Activated naive CD8-positive, alpha-beta T cell treated with anti-CD3 and anti-CD28 coated beads, Interleukin-2, amount 50 U/mL, for 24 hours (primary cell): ENCODE measurements at regions not wholly inside any gene's neighbourhood (a gene's known extent, or its start where the extent isn't known, plus 50 kb on each side); places are given as distances from the start of the nearest gene placed in this dataset.

Experiments
- ATAC-seq: fragments of 150-1000 bp; cut with Tn5 transposase; one replicate; pipeline ENCODE4 v1.10.0; 2021
- DNase-seq: peaks from one replicate; pipeline ENCODE4 v3.0.0; 2021
- H3K27ac Mint-ChIP-seq: one replicate; pipeline ENCODE4 v1.8.0; 2021; ENCODE audit warnings: mild to moderate bottlenecking, mixed read lengths
- H3K27me3 Mint-ChIP-seq: one replicate; pipeline ENCODE4 v1.8.0; 2021; ENCODE audit warnings: mixed read lengths
- H3K36me3 Mint-ChIP-seq: one replicate; pipeline ENCODE4 v1.8.0; 2021; ENCODE audit warnings: low read depth, mixed read lengths
- H3K4me1 Mint-ChIP-seq: one replicate; pipeline ENCODE4 v1.8.0; 2021; ENCODE audit warnings: mixed read lengths
- H3K4me3 Mint-ChIP-seq: one replicate; pipeline ENCODE4 v1.8.0; 2021; ENCODE audit warnings: mild to moderate bottlenecking, moderate library complexity, mixed read lengths
- H3K9me3 Mint-ChIP-seq: one replicate; pipeline ENCODE4 v1.8.0; 2021; ENCODE audit warnings: mixed read lengths

DNA sequence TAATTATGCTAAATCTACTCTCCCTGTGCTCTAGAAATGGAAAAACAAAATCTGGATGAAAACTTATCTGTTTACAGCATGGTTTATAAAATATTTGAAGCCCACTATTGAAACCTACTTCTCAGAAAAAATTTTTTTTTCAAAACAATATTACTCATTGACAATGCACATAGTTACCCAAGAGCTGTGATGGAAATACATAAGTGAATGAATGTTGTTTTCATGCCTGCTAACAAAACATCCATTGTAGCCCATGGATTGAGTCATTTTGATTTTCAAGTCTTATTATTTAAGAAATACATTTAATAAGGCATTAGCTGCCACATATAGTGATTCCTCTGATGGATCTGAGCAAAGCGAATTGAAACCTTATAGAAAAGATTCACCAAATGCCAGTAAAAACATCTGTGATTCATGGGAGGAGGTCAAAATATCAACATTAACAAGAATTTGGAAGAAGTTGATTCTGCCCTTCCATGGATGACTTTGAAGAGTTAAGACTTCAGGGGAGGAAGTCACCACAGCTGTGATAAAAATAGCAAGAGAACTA lies 144.7 kb upstream of the HHIP start:
- no peaks in the 10 kb centered on the region for H3K27me3 Mint-ChIP-seq
- ATAC-seq: no peak
- H3K9me3 Mint-ChIP-seq: no peaks in the 10 kb centered on the region
- no peaks in the 10 kb centered on the region for H3K4me1 Mint-ChIP-seq
- no peak overlapping the region for H3K4me3 Mint-ChIP-seq
- no peak for DNase-seq
- H3K36me3 Mint-ChIP-seq: no peaks in the 10 kb centered on the region
- no peak overlapping the region for H3K27ac Mint-ChIP-seq

DNA sequence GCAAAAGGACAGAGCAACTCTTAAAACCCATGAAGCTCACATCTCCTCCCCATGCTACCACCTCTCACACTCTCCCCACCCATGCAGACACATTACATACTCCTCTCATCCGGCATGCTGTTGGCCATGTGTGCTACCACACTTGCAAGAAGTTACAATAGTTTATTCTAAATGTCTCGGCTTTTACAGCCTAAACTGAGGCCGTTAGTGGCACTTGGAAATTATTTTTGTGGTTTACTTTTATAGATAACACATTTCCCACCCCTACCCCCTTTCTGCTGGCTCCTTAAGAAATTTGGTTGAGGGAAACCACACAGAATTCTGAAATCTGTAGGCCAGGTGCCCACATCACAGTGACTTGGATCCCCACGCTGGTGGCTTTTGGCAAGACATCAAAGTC lies 141.1 kb upstream of the HHIP start:
- Mint-ChIP-seq H3K9me3 (no peaks in the 10 kb centered on the region), H3K27ac (no peak overlapping the region), H3K4me3 (no peak overlapping the region), H3K27me3 (peaks cover 1% of the 10 kb centered on the region), H3K36me3 (no peaks in the 10 kb centered on the region), H3K4me1 (no peaks in the 10 kb centered on the region)
- no peak for ATAC-seq
- no peak for DNase-seq

DNA sequence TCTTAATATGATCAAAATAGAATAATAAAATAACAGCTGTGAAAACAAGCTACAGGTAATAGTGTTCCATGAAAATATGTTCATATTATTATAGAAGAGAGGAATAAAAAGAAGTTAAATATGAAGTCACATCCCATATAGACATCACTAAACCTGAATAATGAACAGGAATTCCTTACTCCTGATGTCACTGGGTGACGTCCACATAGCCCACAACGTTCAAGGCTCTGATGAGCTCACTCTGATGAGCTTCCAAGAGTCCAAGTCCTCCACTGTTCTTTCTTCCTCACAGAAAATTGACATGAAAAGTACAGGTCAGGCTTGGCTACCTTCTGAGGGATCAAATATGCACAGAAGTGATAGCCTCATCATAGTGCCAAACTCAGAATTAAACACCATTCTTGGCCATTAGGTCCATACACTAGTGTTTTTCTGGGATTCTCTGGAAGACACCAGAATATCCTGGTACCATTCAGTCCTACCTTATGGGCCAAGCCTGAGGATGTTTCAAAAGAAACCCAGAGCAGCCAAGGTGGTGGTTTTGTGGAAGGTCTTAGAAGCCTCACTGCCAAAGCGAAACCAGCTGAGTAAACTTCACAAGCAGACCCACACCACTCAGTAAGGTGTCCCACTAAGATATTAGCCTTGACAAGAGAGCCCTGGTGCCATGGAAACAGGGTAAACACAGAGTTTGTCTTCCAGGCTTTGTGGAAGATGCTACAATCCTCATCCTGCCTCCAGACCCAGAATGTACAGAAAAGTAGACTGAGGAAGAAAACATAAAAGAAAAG lies 138.4 kb upstream of the HHIP start:
- DNase-seq: no peak
- Mint-ChIP-seq H3K4me3 (no peak overlapping the region), H3K36me3 (no peaks in the 10 kb centered on the region), H3K27ac (no peak overlapping the region), H3K9me3 (no peaks in the 10 kb centered on the region), H3K27me3 (peaks cover 1% of the 10 kb centered on the region), H3K4me1 (no peaks in the 10 kb centered on the region)
- ATAC-seq: no peak

DNA sequence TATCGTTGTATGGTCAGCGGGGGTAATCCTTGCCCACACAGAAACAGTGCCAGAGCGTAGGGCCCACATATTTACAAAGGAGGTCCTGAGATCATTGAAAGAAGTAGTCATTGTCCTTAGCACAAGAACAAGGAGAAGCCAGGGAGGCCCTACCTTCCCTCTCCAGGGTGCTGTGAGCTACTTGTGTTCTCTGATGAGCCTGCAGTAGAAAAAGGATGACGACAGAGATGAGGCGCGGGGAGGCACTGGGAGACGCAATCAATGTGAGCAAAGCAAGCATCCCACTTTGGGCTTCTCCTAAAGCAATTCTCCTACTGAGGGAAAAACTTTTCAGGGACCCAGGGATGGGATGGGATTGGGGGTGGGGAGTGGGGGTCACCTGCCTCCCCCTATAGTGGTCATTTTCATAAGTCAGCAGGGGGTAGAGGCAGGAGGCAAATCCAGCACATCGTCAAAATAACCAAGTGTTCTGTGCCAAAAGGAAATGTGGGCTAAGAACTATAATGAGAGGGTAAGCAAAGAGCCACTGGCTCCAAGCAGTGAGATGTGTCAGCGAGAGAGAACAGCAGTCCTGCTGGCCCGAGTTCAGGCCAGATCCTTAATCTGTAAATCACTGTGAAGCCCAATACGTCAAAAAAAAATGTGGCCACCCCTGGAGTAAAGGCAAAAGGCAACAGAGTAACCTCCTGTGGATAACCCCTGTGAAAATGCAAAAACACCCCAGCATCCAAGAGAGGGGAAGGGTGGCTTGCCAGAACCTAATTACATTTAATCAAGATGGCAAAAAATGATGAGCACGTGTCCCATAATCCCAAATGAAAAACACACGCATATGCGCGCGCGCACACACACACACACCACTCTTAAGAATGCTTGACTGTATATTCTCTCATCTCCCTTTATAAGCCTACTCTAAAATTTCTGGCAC lies 136.6 kb upstream of the HHIP start:
- H3K9me3 Mint-ChIP-seq: no peaks in the 10 kb centered on the region
- DNase-seq: no peak
- H3K36me3 Mint-ChIP-seq: no peaks in the 10 kb centered on the region
- ATAC-seq: no peak
- H3K4me1 Mint-ChIP-seq: no peaks in the 10 kb centered on the region
- H3K4me3 Mint-ChIP-seq: no peak overlapping the region
- no peak overlapping the region for H3K27ac Mint-ChIP-seq
- peaks cover 1% of the 10 kb centered on the region for H3K27me3 Mint-ChIP-seq

DNA sequence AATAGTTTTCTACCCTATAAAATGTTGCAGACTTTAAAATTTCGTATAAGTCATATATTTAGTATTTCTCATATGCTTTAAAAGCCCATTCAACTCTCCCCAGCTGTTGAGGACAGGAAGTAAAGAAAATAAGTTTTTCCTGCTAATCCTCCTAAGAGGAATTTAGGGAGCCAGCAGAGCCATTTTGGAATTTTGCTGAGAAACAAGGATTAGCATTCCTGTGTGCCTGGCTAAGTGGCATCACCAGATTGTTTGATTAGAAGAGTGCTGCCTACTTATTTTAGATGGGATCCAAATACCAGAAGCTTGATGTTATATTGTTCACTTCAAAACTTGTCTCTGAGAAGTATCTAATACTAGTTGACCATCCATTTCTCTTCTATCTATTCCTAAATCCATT lies 131.2 kb upstream of the HHIP start:
- no peak overlapping the region for H3K4me3 Mint-ChIP-seq
- no peaks in the 10 kb centered on the region for H3K4me1 Mint-ChIP-seq
- ATAC-seq: no peak
- H3K36me3 Mint-ChIP-seq: no peaks in the 10 kb centered on the region
- no peak overlapping the region for H3K27ac Mint-ChIP-seq
- H3K9me3 Mint-ChIP-seq: no peaks in the 10 kb centered on the region
- no peak for DNase-seq
- H3K27me3 Mint-ChIP-seq: no peaks in the 10 kb centered on the region

DNA sequence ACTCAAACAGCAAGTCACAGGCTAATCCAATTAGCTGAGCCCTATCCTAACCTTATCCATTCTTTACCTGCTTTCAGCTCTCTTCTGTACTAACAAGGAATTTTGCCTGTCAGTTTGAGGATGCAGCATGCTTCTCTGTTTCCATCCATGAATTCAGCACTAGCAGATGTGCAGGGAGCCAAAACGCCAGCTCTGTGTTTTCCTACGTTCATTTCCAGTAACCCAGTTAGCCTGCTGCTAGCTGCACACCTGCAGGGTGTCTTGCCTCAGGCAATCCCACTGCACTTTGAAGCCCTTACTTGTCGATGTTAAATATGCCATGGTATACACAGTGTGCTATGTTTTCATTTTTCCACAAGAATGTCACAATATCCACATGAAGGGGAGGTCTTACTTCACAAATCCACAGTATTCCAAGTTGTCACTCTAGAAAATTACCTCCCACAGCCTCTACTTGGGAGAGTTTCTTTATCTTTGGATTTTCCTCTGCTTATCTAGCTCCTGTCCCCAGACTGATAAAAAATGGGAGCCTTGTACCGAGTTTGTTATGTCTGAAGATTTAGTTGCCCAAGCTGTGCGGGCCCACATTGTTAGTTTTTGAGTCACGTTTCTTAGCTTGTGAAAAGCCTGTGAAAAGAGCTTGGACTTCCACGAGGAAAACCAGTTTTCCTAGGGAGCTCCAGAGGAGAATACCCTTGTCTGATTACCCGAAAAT lies 127.6 kb upstream of the HHIP start:
- H3K36me3 Mint-ChIP-seq: no peaks in the 10 kb centered on the region
- no peaks in the 10 kb centered on the region for H3K27me3 Mint-ChIP-seq
- no peak overlapping the region for H3K27ac Mint-ChIP-seq
- no peak for ATAC-seq
- no peak for DNase-seq
- H3K4me3 Mint-ChIP-seq: no peak overlapping the region
- no peaks in the 10 kb centered on the region for H3K9me3 Mint-ChIP-seq
- H3K4me1 Mint-ChIP-seq: no peaks in the 10 kb centered on the region

DNA sequence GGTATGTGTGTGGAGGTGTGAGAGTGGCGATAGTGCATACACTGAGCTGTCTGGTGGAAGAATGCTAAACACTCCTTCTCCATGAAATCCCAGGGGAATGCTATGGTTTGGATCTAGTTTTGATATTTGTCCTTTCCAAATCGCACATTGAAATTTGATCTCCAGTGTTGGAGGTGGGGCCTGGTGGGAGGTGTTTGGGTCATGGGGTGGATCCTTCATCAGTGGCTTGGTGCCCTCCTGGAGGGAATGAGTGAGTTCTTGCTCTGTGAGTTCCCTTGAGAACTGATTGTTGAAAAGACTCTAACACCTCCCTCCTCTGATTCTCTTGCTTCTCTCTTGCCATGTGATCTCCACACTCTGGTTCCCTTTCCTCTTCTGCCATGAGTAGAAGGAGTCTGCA lies 114.1 kb upstream of the HHIP start:
- Mint-ChIP-seq H3K4me3 (no peak overlapping the region), H3K4me1 (no peaks in the 10 kb centered on the region), H3K36me3 (no peaks in the 10 kb centered on the region), H3K27ac (no peak overlapping the region), H3K27me3 (no peaks in the 10 kb centered on the region), H3K9me3 (no peaks in the 10 kb centered on the region)
- no peak for DNase-seq
- no peak for ATAC-seq

DNA sequence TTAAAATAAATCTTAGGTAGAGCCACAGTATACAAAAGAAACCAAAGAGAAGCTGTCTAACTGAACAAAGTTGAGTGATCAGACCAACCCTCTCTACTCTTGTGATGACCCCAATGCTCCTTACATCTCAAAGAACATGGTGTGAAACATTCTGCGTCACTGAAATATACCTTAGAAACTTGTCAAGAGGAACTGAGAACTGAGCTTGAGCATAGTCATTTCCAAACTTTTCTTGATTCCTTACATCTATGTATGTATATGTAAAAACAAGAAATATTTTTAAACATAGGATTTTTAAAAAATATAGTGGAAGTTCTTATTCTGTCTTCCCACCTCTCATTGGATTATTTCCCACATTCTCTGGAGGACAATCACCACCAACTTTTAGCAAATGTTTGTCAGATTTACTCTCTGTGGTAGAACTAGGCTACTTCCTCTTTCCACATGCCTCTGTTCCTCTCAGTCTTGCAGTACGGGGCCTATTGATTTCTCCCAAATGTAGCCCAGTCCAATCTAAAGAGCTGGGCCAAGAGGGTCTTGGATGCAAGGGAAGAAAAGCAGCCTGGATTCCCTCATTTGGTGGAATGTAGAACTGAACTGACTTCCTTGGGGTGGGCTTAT lies 98.2 kb upstream of the HHIP start:
- H3K36me3 Mint-ChIP-seq: no peaks in the 10 kb centered on the region
- H3K9me3 Mint-ChIP-seq: peaks cover 7% of the 10 kb centered on the region
- H3K27ac Mint-ChIP-seq: no peak overlapping the region
- ATAC-seq (no peak), DNase-seq (no peak)
- no peaks in the 10 kb centered on the region for H3K4me1 Mint-ChIP-seq
- no peaks in the 10 kb centered on the region for H3K27me3 Mint-ChIP-seq
- no peak overlapping the region for H3K4me3 Mint-ChIP-seq

DNA sequence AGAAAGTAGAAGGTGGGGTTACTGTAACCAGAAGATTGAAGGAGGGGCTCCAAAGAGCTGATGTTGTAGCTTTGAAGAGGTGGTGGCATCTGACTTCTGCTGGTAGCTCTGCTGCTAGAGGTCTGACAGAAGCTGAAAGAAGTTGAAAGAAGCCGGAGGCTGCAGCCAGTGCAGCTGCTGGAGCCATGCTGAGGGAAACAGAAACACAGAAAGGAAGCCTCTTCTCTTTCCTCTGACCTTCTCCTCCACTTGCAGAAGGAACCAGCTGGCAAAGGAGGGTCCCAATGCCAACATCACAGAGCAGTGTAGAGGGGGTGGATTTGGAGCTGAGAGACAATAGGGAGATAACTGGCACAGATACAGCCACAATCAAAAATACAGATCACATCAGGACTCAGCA lies 89.3 kb upstream of the HHIP start:
- Mint-ChIP-seq H3K9me3 (no peaks in the 10 kb centered on the region), H3K36me3 (no peaks in the 10 kb centered on the region), H3K27me3 (peaks cover 4% of the 10 kb centered on the region), H3K27ac (no peak overlapping the region), H3K4me3 (no peak overlapping the region), H3K4me1 (no peaks in the 10 kb centered on the region)
- ATAC-seq: no peak
- DNase-seq: no peak

DNA sequence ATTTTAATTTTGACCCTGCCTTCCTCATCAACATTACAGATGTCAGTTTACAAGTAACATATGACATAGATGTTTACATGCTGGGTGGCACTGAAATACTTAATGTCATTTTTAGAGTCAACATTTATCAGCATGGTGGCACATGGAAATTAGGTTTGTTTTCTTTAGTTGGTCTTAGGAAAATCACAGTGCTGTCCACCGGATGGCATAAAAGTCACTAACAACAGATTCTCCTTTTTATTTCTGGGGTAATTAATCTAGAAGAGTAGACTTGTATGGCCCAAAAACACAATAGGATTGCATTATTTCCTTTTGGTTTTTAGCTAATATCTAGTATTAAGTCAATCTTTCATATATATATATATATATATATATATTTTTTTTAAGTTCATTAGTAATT lies 88.6 kb upstream of the HHIP start:
- Mint-ChIP-seq H3K27ac (no peak overlapping the region), H3K9me3 (no peaks in the 10 kb centered on the region), H3K4me1 (no peaks in the 10 kb centered on the region), H3K4me3 (no peak overlapping the region), H3K36me3 (no peaks in the 10 kb centered on the region), H3K27me3 (peaks cover 4% of the 10 kb centered on the region)
- no peak for ATAC-seq
- no peak for DNase-seq

DNA sequence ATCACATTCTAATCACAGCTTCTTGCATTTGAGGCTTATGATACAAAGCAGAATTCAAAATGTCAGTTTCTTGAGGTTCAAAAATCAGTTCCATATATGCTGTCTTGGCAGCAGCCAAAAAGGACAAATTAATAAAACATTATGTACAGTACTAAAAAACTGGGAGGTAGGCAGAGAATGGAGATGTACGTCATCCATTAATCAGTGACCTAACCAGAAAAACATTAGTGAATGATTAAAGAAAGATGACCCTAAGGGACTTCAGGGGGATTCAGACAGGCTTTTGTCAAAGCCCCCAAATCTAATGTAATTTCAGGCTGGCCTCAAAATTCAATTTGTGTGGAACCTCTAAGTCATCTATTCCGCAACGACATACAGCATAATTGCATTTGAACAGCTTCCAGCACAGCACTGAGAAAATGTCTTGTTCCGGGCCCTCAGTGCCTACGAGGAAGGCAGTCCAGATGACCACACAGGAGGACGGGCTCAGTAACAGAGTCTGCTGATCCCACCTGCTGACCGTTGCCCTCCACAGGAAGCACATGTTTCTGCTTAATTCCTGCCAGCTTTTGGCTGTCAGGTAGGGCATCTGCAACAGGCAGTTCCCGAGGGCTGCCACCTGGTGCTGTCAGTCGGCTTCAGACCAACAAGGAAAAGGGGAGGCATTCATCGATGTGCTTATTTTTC lies 83.8 kb upstream of the HHIP start:
- DNase-seq: no peak
- Mint-ChIP-seq H3K36me3 (no peaks in the 10 kb centered on the region), H3K4me1 (no peaks in the 10 kb centered on the region), H3K4me3 (no peak overlapping the region), H3K9me3 (no peaks in the 10 kb centered on the region), H3K27ac (no peak overlapping the region), H3K27me3 (peaks cover 2% of the 10 kb centered on the region)
- no peak for ATAC-seq

DNA sequence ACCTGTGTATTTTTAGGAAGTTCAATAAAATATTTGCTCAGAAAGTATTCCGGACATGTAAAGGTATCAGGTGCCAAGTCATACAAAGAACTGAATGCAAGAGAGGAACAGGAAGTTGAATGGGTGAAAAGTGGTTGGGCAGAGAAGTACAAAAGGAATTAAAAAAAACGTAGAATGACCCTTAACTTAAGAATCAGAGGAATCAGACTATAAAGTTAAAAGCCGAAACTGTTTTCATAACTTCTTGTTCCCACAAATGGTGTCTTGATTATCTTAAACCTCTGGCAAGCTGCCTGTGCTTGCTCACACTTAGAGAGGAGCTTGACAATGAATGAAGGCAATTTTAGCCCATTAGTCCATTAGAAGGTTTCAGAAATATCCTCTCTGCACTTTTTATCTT lies 81.6 kb upstream of the HHIP start:
- Mint-ChIP-seq H3K27me3 (peaks cover 2% of the 10 kb centered on the region), H3K9me3 (no peaks in the 10 kb centered on the region), H3K27ac (no peak overlapping the region), H3K36me3 (no peaks in the 10 kb centered on the region), H3K4me3 (no peak overlapping the region), H3K4me1 (no peaks in the 10 kb centered on the region)
- DNase-seq (no peak), ATAC-seq (no peak)

DNA sequence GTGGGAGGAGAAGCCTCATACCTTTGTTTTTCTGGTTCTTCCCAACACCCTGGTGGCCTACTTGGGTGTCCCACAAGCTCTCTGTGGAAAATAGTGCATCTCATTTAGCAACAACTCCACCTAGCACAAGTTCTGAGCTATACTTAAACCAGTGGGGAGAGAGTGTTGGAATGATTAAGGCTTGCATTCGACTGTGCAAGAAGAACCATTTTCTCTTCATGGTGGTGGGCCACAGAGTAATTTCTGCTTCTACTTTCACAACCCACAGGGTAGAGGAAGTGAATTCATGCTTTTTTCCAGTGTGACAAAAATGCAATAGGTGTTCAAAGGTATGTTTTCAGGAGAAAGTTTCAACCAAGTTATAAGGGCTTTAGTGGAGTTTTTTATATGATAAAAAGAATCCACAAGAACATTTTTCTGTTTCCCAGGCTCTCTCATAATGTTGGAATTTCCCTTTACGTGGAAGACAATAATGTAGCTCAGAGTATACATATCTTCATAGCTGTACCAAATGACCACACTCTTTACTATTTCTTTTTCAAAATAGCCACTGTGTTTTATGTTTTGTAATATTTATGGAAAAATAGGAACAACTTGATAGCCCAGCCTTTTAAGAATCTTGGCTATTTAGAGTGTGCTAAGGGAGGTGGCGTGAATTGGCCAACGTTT lies 80.3 kb upstream of the HHIP start:
- Mint-ChIP-seq H3K4me1 (no peaks in the 10 kb centered on the region), H3K27ac (no peak overlapping the region), H3K27me3 (peaks cover 2% of the 10 kb centered on the region), H3K9me3 (no peaks in the 10 kb centered on the region), H3K36me3 (no peaks in the 10 kb centered on the region), H3K4me3 (no peak overlapping the region)
- DNase-seq (no peak), ATAC-seq (no peak)
